ENCODE measurements at regions not wholly inside any gene's neighbourhood (a gene's known extent, or its start where the extent isn't known, plus 50 kb on each side); places are given as distances from the start of the nearest gene placed in this dataset.

- Histone ChIP-seq H3K9me2 (no peaks in the 10 kb centered on the region), H3F3A (replicated peaks; ENCODE audit: insufficient read depth) (no peaks in the 10 kb centered on the region), H2AFZ (ENCODE audit: low read depth) (no peak overlapping the region), H3K9ac (no peak overlapping the region), H3K4me1 (ENCODE audit: control insufficient read depth in 1 of 2, insufficient read depth in 2 of 2, low read depth in 1 of 2, low read length in 1 of 2) (peaks cover 0 to 13% of the 10 kb centered on the region in 2 experiments; a peak in 2 of 4 replicates), H3K9me3 (no peaks in the 10 kb centered on the region), H3K27me3 (ENCODE audit: insufficient read depth) (no peaks in the 10 kb centered on the region), H3K4me3 (ENCODE audit: low read depth in 2 of 2, low read length in 1 of 2) (no peak overlapping the region), H3K36me3 (replicated peaks in 1 of 2; ENCODE audit: control insufficient read depth in 1 of 2, insufficient read depth in 2 of 2, low read length in 1 of 2) (no peaks in the 10 kb centered on the region), H3K79me2 (ENCODE audit: insufficient read depth) (no peaks in the 10 kb centered on the region), H4K20me1 (ENCODE audit: insufficient read depth) (no peaks in the 10 kb centered on the region), H3K27ac (ENCODE audit: low read depth in 2 of 2, low read length in 1 of 2) (peak overlapping the region in 1 of 2 experiments; percentile 87; a peak in 2 of 4 replicates), H3K4me2 (no peak overlapping the region)
- ChIA-PET POLR2A (no interaction called here), CTCF (interaction anchor here (1.1 kb wide), 1 partner anchor 9 kb away, joined by 3 read pairs; no protein-coding TSS in a partner anchor)
- WGBS (ENCODE audit: low lambda C conversion rate), result 6% methylated on average over 7 of the region's 7 CpGs
- peak; percentile 78 for DNase-seq
- TF ChIP-seq TEAD4 (IDR thresholded peaks at IDR 0.05; ENCODE audit: borderline replicate concordance, insufficient read depth) (no peak), TCF12 (IDR thresholded peaks at IDR 0.05) (no peak), CHD2 (IDR thresholded peaks at IDR 0.05; ENCODE audit: low read length, partially characterized antibody) (peak; percentile 41), FOSL2 (IDR thresholded peaks at IDR 0.05; ENCODE audit: borderline replicate concordance, low read depth) (no peak), JUND (IDR thresholded peaks at IDR 0.05) (no peak), TAF1 (IDR thresholded peaks at IDR 0.05; ENCODE audit: borderline replicate concordance, low read depth, low read length) (no peak), RFX5 (IDR thresholded peaks at IDR 0.05; ENCODE audit: low read length) (no peak), SMC3 (IDR thresholded peaks at IDR 0.05; ENCODE audit: low read depth, low read length) (peak; percentile 15; the same call in 1 of the 2 replicates), GATA2 (CRISPR knock-in tag; IDR thresholded peaks at IDR 0.05) (peak; percentile 97), EZH2phosphoT487 (IDR thresholded peaks at IDR 0.05; ENCODE audit: borderline replicate concordance, low read depth) (no peak), USF2 (IDR thresholded peaks at IDR 0.05; ENCODE audit: borderline replicate concordance, low read depth, low read length) (no peak), SIN3A (IDR thresholded peaks at IDR 0.05; ENCODE audit: borderline replicate concordance, low read depth, low read length) (no peak), USF1 (IDR thresholded peaks at IDR 0.05; ENCODE audit: borderline replicate concordance, low read depth) (no peak), RXRA (IDR thresholded peaks at IDR 0.05; ENCODE audit: borderline replicate concordance, low read depth) (no peak), ELF1 (IDR thresholded peaks at IDR 0.05) (no peak), ZBTB33 (IDR thresholded peaks at IDR 0.05; ENCODE audit: borderline replicate concordance, low read depth) (no peak), GABPA (IDR thresholded peaks at IDR 0.05; ENCODE audit: low read depth) (no peak), FOXJ3 (CRISPR knock-in tag; IDR thresholded peaks at IDR 0.05) (peak; percentile 96), REST (IDR thresholded peaks at IDR 0.05; ENCODE audit: low read depth, low read length) (no peak), POLR2AphosphoS5 (IDR thresholded peaks at IDR 0.05; ENCODE audit: low read depth, low read length) (no peak), MXI1 (IDR thresholded peaks at IDR 0.05; ENCODE audit: low read depth, low read length) (no peak), IRF3 (IDR thresholded peaks at IDR 0.05; ENCODE audit: low read depth, low read length) (no peak), FOXM1 (IDR thresholded peaks at IDR 0.05; ENCODE audit: low read depth) (no peak), NFIC (IDR thresholded peaks at IDR 0.05; ENCODE audit: borderline replicate concordance) (no peak), CTCF (IDR thresholded peaks at IDR 0.05) (no peak)
Observed at GRCh38 chr15:93454788-93455187, 365.8 kb upstream of the RGMA start.

Measured in SK-N-SH (cell line).